GM23338 (cell line): ENCODE measurements at regions not wholly inside any gene's neighbourhood (a gene's known extent, or its start where the extent isn't known, plus 50 kb on each side); places are given as distances from the start of the nearest gene placed in this dataset.

Experiments used
- ATAC-seq: fragments of 200-7000 bp; cut with Tn5 transposase; 3 replicates; pipeline ENCODE4 v1.9.1; 2020
- DNase-seq: peaks from one replicate; pipeline ENCODE4 v3.0.0-alpha.2; 2015; ENCODE audit warnings: low spot score
- H2AFZ ChIP-seq: fragments of 200-600 bp; sonication (generic); 2 replicates; pipeline ENCODE4 v1.8.0; 2016; ENCODE audit warnings: antibody characterized with exemption, mild to moderate bottlenecking, moderate library complexity
- H3F3A ChIP-seq: fragments of 200-600 bp; sonication (generic); replicated peaks from 2 replicates; pipeline ENCODE4 v1.8.0; 2017; ENCODE audit warnings: antibody characterized with exemption, mixed run types, low read depth
- H3K27ac ChIP-seq: fragments of 200-600 bp; sonication (generic); 2 replicates; pipeline ENCODE4 v1.6.1; 2016; ENCODE audit warnings: low read depth
- H3K27me3 ChIP-seq: fragments of 200-600 bp; sonication (generic); 2 replicates; pipeline ENCODE4 v1.8.0; 2016; ENCODE audit warnings: mild to moderate bottlenecking, mixed run types, moderate library complexity; ENCODE audit not compliant: insufficient read depth
- H3K36me3 ChIP-seq: fragments of 200-600 bp; sonication (generic); 2 replicates; pipeline ENCODE4 v1.8.0; 2016; ENCODE audit warnings: mild to moderate bottlenecking; ENCODE audit not compliant: insufficient read depth
- H3K4me1 ChIP-seq: fragments of 200-600 bp; sonication (generic); 2 replicates; pipeline ENCODE4 v1.8.0; 2016; ENCODE audit warnings: mild to moderate bottlenecking, moderate library complexity; ENCODE audit not compliant: insufficient read depth
- H3K4me2 ChIP-seq: fragments of 200-600 bp; sonication (generic); 2 replicates; pipeline ENCODE4 v1.7.1; 2017; ENCODE audit warnings: mixed run types
- H3K4me3 ChIP-seq: fragments of 200-600 bp; sonication (generic); 2 replicates; pipeline ENCODE4 v1.6.1; 2016; ENCODE audit warnings: mixed run types
- H3K79me2 ChIP-seq: fragments of 200-600 bp; sonication (generic); replicated peaks from 2 replicates; pipeline ENCODE4 v1.8.0; 2017; ENCODE audit warnings: mild to moderate bottlenecking; ENCODE audit not compliant: insufficient read depth
- H3K9me2 ChIP-seq: fragments of 200-600 bp; sonication (generic); 2 replicates; pipeline ENCODE4 v1.8.0; 2017; ENCODE audit not compliant: insufficient read depth
- H4K20me1 ChIP-seq: fragments of 200-600 bp; sonication (generic); replicated peaks from 2 replicates; pipeline ENCODE4 v1.8.0; 2017; ENCODE audit warnings: mild to moderate bottlenecking; ENCODE audit not compliant: insufficient read depth
- H3K27ac Mint-ChIP-seq: 2 replicates; pipeline ENCODE4 v1.8.0; 2020; ENCODE audit warnings: inconsistent platforms, mild to moderate bottlenecking, moderate library complexity, mixed read lengths
- H3K27me3 Mint-ChIP-seq: 3 replicates; pipeline ENCODE4 v1.8.0; 2022; ENCODE audit warnings: low read depth, mild to moderate bottlenecking, moderate library complexity, mixed read lengths, inconsistent platforms; ENCODE audit not compliant: insufficient read depth, poor library complexity
- H3K36me3 Mint-ChIP-seq: 3 replicates; pipeline ENCODE4 v1.8.0; 2021; ENCODE audit warnings: low read depth, mild to moderate bottlenecking, inconsistent platforms, moderate library complexity, mixed read lengths
- H3K4me1 Mint-ChIP-seq: 3 replicates; pipeline ENCODE4 v1.8.0; 2020; ENCODE audit warnings: mild to moderate bottlenecking, inconsistent platforms, mixed read lengths
- H3K4me3 Mint-ChIP-seq: 3 replicates; pipeline ENCODE4 v1.8.0; 2021; ENCODE audit warnings: moderate library complexity, mild to moderate bottlenecking, inconsistent platforms, mixed read lengths
- H3K9me3 Mint-ChIP-seq: 3 replicates; pipeline ENCODE4 v1.8.0; 2020; ENCODE audit warnings: moderate library complexity, mild to moderate bottlenecking, inconsistent platforms, mixed read lengths
- CREB1 ChIP-seq: fragments of 250-450 bp; sonication (Bioruptor Pico); IDR thresholded peaks from 2 replicates; pipeline ENCODE4 v1.5.0; 2020; ENCODE audit warnings: low read depth, mild to moderate bottlenecking, moderate library complexity
- EZH2 ChIP-seq: fragments of 200-600 bp; sonication (generic); IDR thresholded peaks from one replicate; pipeline ENCODE4 v1.8.0; 2017; ENCODE audit warnings: antibody characterized with exemption, mild to moderate bottlenecking, low read depth; ENCODE audit not compliant: unreplicated experiment
- EZH2phosphoT487 ChIP-seq: fragments of 200-600 bp; sonication (generic); IDR thresholded peaks from one replicate; pipeline ENCODE4 v1.8.1; 2018; ENCODE audit warnings: antibody characterized with exemption; ENCODE audit not compliant: unreplicated experiment
- JUNB ChIP-seq: IDR thresholded peaks from one replicate; pipeline ENCODE4 v1.6.1; 2016; ENCODE audit warnings: antibody characterized with exemption; ENCODE audit not compliant: unreplicated experiment
- POLR2AphosphoS5 ChIP-seq: IDR thresholded peaks from 2 replicates; pipeline ENCODE4 v1.6.1; 2016; ENCODE audit warnings: antibody characterized with exemption, low read depth
- STAT1 ChIP-seq: IDR thresholded peaks from one replicate; pipeline ENCODE4 v1.6.1; 2016; ENCODE audit warnings: antibody characterized with exemption; ENCODE audit not compliant: unreplicated experiment
- ZNF114 ChIP-seq: fragments of 250-450 bp; sonication (Bioruptor Pico); IDR thresholded peaks from 2 replicates; pipeline ENCODE4 v1.5.0; 2020; ENCODE audit warnings: mild to moderate bottlenecking, moderate library complexity
- ZNF331 ChIP-seq: fragments of 250-450 bp; sonication (Bioruptor Pico); IDR thresholded peaks from 2 replicates; pipeline ENCODE4 v1.5.0; 2020; ENCODE audit warnings: low read depth, mild to moderate bottlenecking, moderate library complexity
- TF ChIP-seq, protein P1 (sequence below): IDR thresholded peaks from 2 replicates; pipeline ENCODE4 v1.6.1; 2016; ENCODE audit warnings: antibody characterized with exemption
- TF ChIP-seq, protein P2 (sequence below): IDR thresholded peaks from one replicate; pipeline ENCODE4 v1.6.1; 2018; ENCODE audit warnings: antibody characterized with exemption; ENCODE audit not compliant: unreplicated experiment
- TF ChIP-seq, protein P3 (sequence below), 2 experiments: fragments of 200-600 bp in 1 of 2; sonication (generic) in 1 of 2; conservative IDR thresholded peaks; 2 replicates each; pipeline versions ENCODE4 v1.5.1 to v1.6.1; 2016 to 2017; ENCODE audit warnings: antibody characterized with exemption in 2 of 2, low read depth in 2 of 2, mild to moderate bottlenecking in 2 of 2, moderate library complexity in 1 of 2

DNA sequence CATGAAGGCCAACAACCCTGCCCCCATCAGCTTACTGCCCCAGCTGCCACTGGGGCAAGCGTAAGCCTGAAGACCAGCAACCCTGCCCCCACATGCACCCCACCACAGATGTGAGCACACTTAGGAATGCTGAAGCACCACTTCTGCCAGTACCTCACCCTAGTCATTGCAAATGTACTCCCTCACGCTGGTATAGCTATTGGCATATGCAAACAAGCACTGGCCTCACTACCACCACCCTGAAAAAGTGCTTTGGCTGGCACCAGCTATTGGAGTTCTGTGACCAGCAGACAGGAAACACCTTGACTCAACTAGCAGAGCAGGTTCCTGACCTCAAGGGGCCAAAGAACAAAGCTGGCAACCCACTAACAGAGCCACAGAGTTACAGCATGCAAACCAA is 534.4 kb upstream of the POU3F4 start (continued):
- TF ChIP-seq EZH2 = no peak
- TF ChIP-seq, protein P1, sequence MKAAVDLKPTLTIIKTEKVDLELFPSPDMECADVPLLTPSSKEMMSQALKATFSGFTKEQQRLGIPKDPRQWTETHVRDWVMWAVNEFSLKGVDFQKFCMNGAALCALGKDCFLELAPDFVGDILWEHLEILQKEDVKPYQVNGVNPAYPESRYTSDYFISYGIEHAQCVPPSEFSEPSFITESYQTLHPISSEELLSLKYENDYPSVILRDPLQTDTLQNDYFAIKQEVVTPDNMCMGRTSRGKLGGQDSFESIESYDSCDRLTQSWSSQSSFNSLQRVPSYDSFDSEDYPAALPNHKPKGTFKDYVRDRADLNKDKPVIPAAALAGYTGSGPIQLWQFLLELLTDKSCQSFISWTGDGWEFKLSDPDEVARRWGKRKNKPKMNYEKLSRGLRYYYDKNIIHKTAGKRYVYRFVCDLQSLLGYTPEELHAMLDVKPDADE = no peak
- TF ChIP-seq STAT1 = no peak
- TF ChIP-seq CREB1 (CRISPR knock-in tag) = no peak
- TF ChIP-seq, protein P2, sequence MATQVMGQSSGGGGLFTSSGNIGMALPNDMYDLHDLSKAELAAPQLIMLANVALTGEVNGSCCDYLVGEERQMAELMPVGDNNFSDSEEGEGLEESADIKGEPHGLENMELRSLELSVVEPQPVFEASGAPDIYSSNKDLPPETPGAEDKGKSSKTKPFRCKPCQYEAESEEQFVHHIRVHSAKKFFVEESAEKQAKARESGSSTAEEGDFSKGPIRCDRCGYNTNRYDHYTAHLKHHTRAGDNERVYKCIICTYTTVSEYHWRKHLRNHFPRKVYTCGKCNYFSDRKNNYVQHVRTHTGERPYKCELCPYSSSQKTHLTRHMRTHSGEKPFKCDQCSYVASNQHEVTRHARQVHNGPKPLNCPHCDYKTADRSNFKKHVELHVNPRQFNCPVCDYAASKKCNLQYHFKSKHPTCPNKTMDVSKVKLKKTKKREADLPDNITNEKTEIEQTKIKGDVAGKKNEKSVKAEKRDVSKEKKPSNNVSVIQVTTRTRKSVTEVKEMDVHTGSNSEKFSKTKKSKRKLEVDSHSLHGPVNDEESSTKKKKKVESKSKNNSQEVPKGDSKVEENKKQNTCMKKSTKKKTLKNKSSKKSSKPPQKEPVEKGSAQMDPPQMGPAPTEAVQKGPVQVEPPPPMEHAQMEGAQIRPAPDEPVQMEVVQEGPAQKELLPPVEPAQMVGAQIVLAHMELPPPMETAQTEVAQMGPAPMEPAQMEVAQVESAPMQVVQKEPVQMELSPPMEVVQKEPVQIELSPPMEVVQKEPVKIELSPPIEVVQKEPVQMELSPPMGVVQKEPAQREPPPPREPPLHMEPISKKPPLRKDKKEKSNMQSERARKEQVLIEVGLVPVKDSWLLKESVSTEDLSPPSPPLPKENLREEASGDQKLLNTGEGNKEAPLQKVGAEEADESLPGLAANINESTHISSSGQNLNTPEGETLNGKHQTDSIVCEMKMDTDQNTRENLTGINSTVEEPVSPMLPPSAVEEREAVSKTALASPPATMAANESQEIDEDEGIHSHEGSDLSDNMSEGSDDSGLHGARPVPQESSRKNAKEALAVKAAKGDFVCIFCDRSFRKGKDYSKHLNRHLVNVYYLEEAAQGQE = no peak
- TF ChIP-seq POLR2AphosphoS5 = no peak
- no peak for TF ChIP-seq EZH2phosphoT487
- TF ChIP-seq JUNB = no peak
- no peak for TF ChIP-seq ZNF331 (CRISPR knock-in tag)
- no peak for TF ChIP-seq ZNF114 (CRISPR knock-in tag)

DNA sequence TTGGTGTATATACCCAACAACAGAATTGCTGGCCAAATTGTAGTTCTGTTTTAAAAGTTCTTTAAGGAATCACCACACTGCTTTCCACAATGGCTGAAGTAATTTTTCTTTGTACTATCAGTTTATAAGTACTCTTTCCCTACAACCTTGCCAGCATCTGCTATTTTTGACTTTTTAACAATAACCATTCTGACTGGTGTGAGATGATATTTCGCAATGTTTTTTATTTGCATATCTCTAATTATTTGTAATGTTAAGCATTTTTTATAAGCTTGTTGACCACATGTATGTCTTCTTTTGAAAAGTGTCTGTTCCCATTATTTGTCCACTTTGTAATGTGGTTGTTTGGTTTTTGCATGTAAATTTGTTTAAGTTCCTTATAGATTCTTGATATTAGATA is 509.9 kb upstream of the POU3F4 start:
- Histone ChIP-seq H3F3A (no peaks in the 10 kb centered on the region), H3K27me3 (no peaks in the 10 kb centered on the region), H4K20me1 (no peaks in the 10 kb centered on the region), H3K4me1 (no peaks in the 10 kb centered on the region), H3K4me2 (no peak overlapping the region), H2AFZ (no peak overlapping the region), H3K79me2 (no peaks in the 10 kb centered on the region), H3K27ac (no peak overlapping the region), H3K4me3 (no peak overlapping the region), H3K9me2 (no peaks in the 10 kb centered on the region), H3K36me3 (no peaks in the 10 kb centered on the region)
- ATAC-seq (no peak), DNase-seq (no peak)
- Mint-ChIP-seq H3K27ac (no peak overlapping the region), H3K9me3 (peaks cover 8% of the 10 kb centered on the region; the same call in 2 of the 3 replicates), H3K36me3 (no peaks in the 10 kb centered on the region), H3K4me1 (no peaks in the 10 kb centered on the region), H3K4me3 (no peak overlapping the region), H3K27me3 (no peaks in the 10 kb centered on the region)
- TF ChIP-seq CREB1 (CRISPR knock-in tag) (no peak), EZH2phosphoT487 (no peak), EZH2 (no peak), POLR2AphosphoS5 (no peak), STAT1 (no peak)
- TF ChIP-seq, protein P2 = no peak
- TF ChIP-seq, protein P3, sequence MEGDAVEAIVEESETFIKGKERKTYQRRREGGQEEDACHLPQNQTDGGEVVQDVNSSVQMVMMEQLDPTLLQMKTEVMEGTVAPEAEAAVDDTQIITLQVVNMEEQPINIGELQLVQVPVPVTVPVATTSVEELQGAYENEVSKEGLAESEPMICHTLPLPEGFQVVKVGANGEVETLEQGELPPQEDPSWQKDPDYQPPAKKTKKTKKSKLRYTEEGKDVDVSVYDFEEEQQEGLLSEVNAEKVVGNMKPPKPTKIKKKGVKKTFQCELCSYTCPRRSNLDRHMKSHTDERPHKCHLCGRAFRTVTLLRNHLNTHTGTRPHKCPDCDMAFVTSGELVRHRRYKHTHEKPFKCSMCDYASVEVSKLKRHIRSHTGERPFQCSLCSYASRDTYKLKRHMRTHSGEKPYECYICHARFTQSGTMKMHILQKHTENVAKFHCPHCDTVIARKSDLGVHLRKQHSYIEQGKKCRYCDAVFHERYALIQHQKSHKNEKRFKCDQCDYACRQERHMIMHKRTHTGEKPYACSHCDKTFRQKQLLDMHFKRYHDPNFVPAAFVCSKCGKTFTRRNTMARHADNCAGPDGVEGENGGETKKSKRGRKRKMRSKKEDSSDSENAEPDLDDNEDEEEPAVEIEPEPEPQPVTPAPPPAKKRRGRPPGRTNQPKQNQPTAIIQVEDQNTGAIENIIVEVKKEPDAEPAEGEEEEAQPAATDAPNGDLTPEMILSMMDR (conservative IDR thresholded peaks at IDR 0.05; ENCODE audit: low read depth in 2 of 2) = no peak
- TF ChIP-seq, protein P1 = no peak
